ENCODE measurements at regions not wholly inside any gene's neighbourhood (a gene's known extent, or its start where the extent isn't known, plus 50 kb on each side); places are given as distances from the start of the nearest gene placed in this dataset.

- peak overlapping the region; percentile 93 for H3K27ac ChIP-seq
- DNase-seq (ENCODE audit: low read depth, low spot score): peak; percentile 63
These were observed 158.7 kb downstream of the BTC start for GRCh38 chr4:74635490-74636123.

DNA sequence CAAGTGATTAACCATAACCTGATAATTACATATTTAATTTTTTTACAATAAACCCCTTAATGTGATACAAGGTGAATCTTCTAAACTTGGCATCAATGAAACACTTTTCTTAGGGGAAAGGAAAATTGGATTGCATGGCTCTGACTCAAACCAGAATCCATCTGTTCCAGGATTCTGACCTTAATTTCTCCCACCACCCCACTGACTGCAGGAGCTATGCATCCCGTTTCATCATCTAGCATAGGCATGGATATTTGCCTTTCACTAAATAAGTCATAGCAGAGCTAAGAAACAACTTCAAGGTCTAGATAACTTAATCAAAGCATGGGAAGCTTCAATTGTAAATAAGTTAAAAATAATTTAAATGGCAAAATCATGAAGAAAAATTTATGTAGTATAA is 156.3 kb downstream of the BTC start:
- no peak overlapping the region for H3K27ac ChIP-seq
- no peak for DNase-seq (ENCODE audit: low read depth, low spot score)

DNA sequence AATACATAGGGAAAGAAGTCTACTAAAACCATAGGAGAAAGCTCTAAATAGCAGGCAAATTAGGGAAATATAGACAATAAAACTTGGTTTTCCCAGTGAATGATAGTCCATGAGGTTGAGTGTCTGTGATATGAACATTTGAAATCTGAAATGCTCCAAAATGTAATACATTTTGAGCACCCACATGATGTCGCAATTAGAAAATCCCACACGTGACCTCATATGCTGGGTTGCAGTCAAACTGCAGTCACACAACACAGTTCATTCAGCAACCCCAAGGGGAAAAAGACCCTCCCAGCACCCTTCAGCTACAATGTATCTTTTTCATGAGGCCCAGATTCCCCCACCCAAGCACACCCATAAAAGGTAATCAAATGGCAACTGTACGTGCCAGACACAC is 155.6 kb downstream of the BTC start:
- H3K27ac ChIP-seq: no peak overlapping the region
- no peak for DNase-seq (ENCODE audit: low read depth, low spot score)

- DNase-seq (ENCODE audit: low read depth, low spot score): no peak
- H3K27ac ChIP-seq: peak overlapping the region; percentile 3
These were observed 154.0 kb downstream of the BTC start for GRCh38 chr4:74640111-74640903.

GRCh38 chr4:74642006-74642405 is 152.3 kb downstream of the BTC start:
- no peak overlapping the region for H3K27ac ChIP-seq
- DNase-seq (ENCODE audit: low read depth, low spot score): no peak

GRCh38 chr4:74649193-74649592 is 145.1 kb downstream of the BTC start:
- no peak for DNase-seq (ENCODE audit: low read depth, low spot score)
- H3K27ac ChIP-seq: peak overlapping the region; percentile 1

DNA sequence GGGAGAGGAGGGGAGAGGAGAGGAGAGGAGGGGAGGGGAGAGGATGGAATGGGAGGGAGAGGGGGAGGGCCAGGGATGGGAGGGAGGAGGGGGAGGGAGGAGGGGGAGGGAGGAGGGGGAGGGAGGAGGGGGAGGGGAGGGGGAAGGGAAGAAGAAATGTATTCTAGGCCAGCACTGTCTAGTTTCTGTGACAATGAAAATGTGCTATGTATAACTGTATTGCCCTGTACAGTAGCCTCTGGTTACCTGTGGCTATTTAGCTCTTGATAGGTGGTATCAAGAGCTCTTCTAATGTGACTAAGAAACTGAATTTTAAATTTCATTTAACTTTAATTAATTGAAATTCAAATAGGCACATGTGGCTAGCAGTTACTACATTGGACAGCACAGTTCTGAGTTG is 143.1 kb downstream of the BTC start:
- DNase-seq (ENCODE audit: low read depth, low spot score): no peak
- H3K27ac ChIP-seq: no peak overlapping the region

GRCh38 chr4:74653331-74654229 is 140.7 kb downstream of the BTC start:
- H3K27ac ChIP-seq: peak overlapping the region; percentile 99
- DNase-seq (ENCODE audit: low read depth, low spot score): no peak

- peak; percentile 96 for DNase-seq (ENCODE audit: low read depth, low spot score)
- H3K27ac ChIP-seq: peak overlapping the region; percentile 99
These were observed 140.1 kb downstream of the BTC start for GRCh38 chr4:74654230-74654681.

GRCh38 chr4:74656596-74656995 is 137.7 kb downstream of the BTC start:
- DNase-seq (ENCODE audit: low read depth, low spot score): no peak
- peak overlapping the region; percentile 99 for H3K27ac ChIP-seq

GRCh38 chr4:74658116-74658515 is 136.2 kb downstream of the BTC start:
- DNase-seq (ENCODE audit: low read depth, low spot score): no peak
- peak overlapping the region; percentile 99 for H3K27ac ChIP-seq

GRCh38 chr4:74659576-74660411 is 134.5 kb downstream of the BTC start:
- DNase-seq (ENCODE audit: low read depth, low spot score): peak; percentile 99
- peak overlapping the region; percentile 99 for H3K27ac ChIP-seq

GRCh38 chr4:74660866-74661265 is 133.5 kb downstream of the BTC start:
- peak overlapping the region; percentile 99 for H3K27ac ChIP-seq
- no peak for DNase-seq (ENCODE audit: low read depth, low spot score)

GRCh38 chr4:74661427-74662201 is 132.7 kb downstream of the BTC start:
- peak overlapping the region; percentile 99 for H3K27ac ChIP-seq
- no peak for DNase-seq (ENCODE audit: low read depth, low spot score)

DNA sequence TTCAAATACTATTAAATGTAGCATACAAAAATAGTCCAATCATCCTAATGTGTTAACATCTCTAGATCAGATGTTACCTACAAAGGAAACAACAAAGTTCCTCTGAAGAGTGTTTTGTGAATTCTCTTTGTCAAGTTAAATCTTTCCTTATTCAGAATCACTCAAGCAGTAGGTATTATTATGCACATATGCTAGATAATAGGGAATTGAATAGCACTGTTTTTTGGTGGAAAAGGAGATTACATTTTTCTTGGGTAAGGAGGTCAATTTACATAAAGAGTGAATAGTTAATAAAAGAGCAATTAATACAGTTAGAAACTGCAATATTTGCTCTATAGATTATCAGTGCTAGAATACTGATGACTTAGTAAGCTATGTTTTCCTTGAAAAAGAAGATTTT is 130.7 kb downstream of the BTC start:
- DNase-seq (ENCODE audit: low read depth, low spot score): no peak
- peak overlapping the region; percentile 99 for H3K27ac ChIP-seq

DNA sequence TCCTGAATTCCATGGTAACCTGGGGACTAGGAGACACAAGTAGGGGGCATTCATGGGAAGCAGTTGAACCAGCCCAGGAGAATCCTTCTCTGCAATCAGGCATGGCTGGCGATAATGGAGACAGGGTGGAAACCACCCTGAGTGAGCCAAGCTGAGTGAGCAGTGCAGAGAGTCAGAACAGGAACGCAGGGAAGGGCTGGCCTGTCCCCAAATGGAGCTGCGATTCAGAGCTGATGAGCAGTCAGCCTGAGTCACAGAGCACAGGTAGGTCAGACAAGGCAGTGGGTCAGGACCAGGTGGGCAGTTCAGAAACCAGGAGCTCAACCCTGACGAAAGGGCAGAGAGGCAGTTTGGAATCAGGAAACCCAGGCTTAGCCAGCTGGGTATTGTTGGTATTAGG is 129.0 kb downstream of the BTC start:
- peak overlapping the region; percentile 99 for H3K27ac ChIP-seq
- peak; percentile 69 for DNase-seq (ENCODE audit: low read depth, low spot score)

DNA sequence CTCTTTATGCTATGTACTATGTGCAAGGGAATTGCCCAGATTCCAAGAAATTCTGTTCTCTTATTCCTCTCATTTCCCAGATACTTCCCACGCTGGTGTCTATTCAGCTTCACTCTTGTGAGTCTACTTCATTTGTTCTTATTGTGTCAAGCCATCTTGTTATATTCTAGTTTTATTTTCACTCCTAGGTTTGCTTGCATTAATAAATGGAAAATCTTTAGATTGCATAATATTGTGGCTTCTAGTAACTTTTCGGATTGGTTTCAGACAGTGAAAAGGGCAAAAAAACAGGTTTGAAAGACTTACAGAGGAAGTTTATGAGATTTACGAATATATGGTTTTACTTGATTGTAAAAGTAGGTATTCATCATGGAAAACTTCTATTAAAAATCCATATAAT is 128.4 kb downstream of the BTC start:
- peak overlapping the region; percentile 99 for H3K27ac ChIP-seq
- no peak for DNase-seq (ENCODE audit: low read depth, low spot score)

DNA sequence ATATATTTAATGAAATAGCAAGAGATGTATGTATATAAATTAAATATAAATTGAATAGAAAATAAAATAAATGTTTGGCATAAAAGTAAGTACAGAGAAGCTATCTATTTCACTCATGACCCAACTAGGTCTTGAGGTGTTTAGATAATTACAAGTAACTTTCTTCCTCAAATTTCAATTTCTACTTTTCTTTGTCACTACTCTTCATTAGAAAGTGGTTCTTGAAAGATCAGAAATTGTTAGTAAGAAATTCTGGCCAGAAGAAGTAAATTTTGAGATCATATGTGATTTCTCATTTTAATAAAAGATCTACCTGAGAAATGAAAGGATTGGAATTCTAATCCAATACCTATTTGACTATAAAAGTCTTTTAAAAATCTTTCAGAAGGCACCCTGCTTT is 126.9 kb downstream of the BTC start:
- peak overlapping the region; percentile 2 for H3K27ac ChIP-seq
- no peak for DNase-seq (ENCODE audit: low read depth, low spot score)

DNA sequence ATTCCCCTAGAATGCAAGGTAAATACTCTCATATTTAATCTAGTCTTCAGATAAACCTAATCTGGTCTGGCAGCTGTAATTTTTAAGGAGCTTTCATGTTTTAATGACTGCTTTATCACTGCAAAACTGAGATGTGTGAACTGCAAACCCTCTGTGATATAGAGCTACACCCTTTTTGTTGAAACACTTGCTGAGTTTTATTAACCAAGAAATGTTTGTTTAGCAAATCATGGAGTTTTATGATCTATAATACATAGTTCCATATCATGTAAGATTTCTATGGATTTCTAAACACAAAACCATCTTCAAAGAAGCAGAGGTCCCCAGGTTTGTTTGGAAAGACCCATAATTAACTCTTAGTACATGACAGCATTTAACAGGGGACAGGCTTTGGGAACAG is 126.4 kb downstream of the BTC start:
- no peak for DNase-seq (ENCODE audit: low read depth, low spot score)
- peak overlapping the region; percentile 2 for H3K27ac ChIP-seq
